Activated CD4-positive, alpha-beta memory T cell treated with anti-CD3 and anti-CD28 coated beads for 36 hours (primary cell): ENCODE measurements at regions not wholly inside any gene's neighbourhood (a gene's known extent, or its start where the extent isn't known, plus 50 kb on each side); places are given as distances from the start of the nearest gene placed in this dataset.

Experiments
- CTCF ChIA-PET: fragments of 350-600 bp; sonication (Branson Sonifier 250); formaldehyde crosslinking; loops from one replicate; lab custom pipeline; 2021; ENCODE audit warnings: antibody characterized with exemption, inconsistent platforms; lab: Charles Lee
- POLR2A ChIA-PET: fragments of 350-600 bp; sonication (Branson Sonifier 250); formaldehyde crosslinking; loops from one replicate; lab custom pipeline; 2021; ENCODE audit warnings: antibody characterized with exemption; lab: Charles Lee
- DNase-seq: peaks from one replicate; pipeline ENCODE4 v3.0.0-alpha.2; 2020
- H3K27ac Mint-ChIP-seq: one replicate; pipeline ENCODE4 v1.8.0; 2021; ENCODE audit warnings: mixed read lengths
- H3K27me3 Mint-ChIP-seq: one replicate; pipeline ENCODE4 v1.8.0; 2021; ENCODE audit warnings: mixed read lengths
- H3K36me3 Mint-ChIP-seq: one replicate; pipeline ENCODE4 v1.8.0; 2021; ENCODE audit warnings: mixed read lengths
- H3K4me1 Mint-ChIP-seq: one replicate; pipeline ENCODE4 v1.8.0; 2021; ENCODE audit warnings: low read depth, mixed read lengths
- H3K4me3 Mint-ChIP-seq: one replicate; pipeline ENCODE4 v1.8.0; 2021; ENCODE audit warnings: mild to moderate bottlenecking, mixed read lengths
- H3K9me3 Mint-ChIP-seq: one replicate; pipeline ENCODE4 v1.8.0; 2021; ENCODE audit warnings: mixed read lengths
- intact Hi-C: fragments of 100-400 bp; cut with micrococcal nuclease; formaldehyde crosslinking; loops from one replicate; pipeline ENCODE4 v1.15.1; 2023

DNA sequence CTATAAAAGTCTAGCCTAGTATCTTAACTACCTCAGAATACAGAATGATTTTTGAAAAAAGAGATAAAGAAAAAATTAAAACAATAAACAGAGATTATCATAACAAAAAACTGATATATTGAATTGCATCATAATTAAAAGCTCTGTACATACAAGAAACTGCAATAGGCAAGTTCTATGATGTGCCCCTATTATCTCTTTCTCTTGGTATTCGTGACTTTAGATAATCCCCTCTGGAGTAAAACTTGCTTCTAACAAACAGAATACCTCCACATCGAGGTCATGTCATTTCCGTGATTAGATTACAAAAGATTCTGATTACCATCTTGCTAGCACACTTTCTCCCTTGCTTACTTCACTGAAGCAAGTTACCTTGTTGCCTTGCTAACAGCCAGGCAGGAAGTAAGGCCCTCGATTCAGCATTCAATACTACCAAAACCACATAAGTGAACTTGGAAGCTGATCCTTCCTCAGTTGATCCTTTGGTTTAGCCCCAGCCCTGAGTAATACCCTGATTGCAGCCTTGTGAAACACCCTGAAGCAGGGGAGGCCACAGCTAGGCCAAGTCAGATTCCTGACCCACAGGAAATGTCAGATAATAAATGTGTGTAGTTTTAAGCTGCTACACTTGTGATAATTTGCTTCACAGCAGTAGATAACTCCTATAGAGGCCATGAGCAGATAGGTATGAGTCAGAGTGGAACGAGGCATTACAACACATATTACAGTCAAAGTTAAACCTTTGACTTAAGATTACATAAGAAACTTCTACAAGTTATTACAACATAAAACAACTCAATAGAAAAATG lies 53.7 kb upstream of the TMX4 start:
- Mint-ChIP-seq H3K4me1 (peaks cover 11% of the 10 kb centered on the region), H3K27me3 (no peaks in the 10 kb centered on the region), H3K27ac (peak overlapping the region; percentile 59), H3K36me3 (no peaks in the 10 kb centered on the region), H3K9me3 (no peaks in the 10 kb centered on the region), H3K4me3 (no peak overlapping the region)
- ChIA-PET POLR2A (no interaction called here), CTCF (interaction anchor here (1.0 kb wide), 1 partner anchor 136 kb away, joined by 3 read pairs; no protein-coding TSS in a partner anchor)
- intact Hi-C loops: no loop called here
- DNase-seq: peak; percentile 11

DNA sequence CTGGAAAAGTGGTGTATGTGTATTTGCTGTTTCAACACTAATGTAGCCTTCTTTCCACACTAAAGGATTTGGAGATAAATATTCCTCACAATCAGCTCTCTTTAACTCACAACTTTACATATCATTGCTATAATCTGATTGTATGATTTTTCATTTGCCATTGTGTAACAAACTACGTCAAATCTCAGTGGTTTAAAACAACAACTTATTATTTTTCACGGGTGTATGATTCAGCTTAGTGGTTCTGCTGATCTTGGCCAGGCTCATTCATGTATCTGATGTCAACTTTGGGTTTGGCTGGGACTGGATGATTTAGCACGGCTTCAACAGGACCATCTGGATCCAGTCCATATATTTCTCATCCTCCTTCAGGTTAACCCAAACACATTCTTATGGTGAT lies 55.4 kb upstream of the TMX4 start:
- peaks cover 11% of the 10 kb centered on the region for H3K4me1 Mint-ChIP-seq
- ChIA-PET CTCF (no interaction called here), POLR2A (no interaction called here)
- no peaks in the 10 kb centered on the region for H3K27me3 Mint-ChIP-seq
- H3K4me3 Mint-ChIP-seq: no peak overlapping the region
- H3K36me3 Mint-ChIP-seq: no peaks in the 10 kb centered on the region
- DNase-seq: no peak
- H3K27ac Mint-ChIP-seq: no peak overlapping the region
- no peaks in the 10 kb centered on the region for H3K9me3 Mint-ChIP-seq
- intact Hi-C loops: no loop called here

DNA sequence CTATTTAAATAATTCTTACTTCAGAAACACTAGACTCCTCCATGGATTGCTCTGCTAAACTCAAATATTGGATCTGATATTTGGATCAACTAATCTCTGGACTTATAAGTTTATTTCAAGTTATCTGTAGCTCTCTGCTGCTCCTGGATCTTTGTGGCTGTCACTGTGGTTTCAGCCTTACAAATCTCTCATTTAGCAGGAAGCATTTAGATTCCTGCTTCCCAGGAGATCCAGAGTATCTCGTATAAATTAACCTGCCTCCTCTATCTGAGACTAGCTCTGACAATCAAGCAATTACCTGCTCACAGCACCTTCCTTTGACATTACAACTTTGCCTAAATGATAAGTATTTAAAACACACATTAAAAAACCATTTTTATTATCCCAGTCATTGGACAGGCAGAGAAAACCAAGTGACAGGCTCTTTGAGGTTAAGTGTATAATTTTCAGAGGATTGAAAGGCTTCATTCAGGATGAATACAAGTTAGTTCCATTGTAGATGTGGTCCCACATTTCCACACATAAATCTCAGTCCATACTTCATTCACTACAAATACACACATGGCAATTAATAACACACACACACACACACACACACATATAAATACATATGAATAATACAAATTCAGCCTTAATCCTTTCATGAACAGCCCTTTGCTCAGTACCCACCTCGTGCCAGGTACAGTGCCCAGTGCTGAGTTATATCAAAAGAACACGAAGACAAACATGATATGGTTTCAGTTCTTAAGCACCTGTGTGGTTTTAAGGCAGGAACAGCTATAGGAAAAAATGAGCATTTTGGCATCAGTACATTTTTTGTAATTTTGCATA lies 55.5 kb upstream of the PLCB1 start:
- Mint-ChIP-seq H3K27me3 (no peaks in the 10 kb centered on the region), H3K27ac (no peak overlapping the region), H3K9me3 (no peaks in the 10 kb centered on the region), H3K4me1 (peaks cover 11% of the 10 kb centered on the region), H3K36me3 (no peaks in the 10 kb centered on the region), H3K4me3 (no peak overlapping the region)
- CTCF ChIA-PET: no interaction called here
- DNase-seq: no peak
- POLR2A ChIA-PET: no interaction called here
- intact Hi-C loops: no loop called here

DNA sequence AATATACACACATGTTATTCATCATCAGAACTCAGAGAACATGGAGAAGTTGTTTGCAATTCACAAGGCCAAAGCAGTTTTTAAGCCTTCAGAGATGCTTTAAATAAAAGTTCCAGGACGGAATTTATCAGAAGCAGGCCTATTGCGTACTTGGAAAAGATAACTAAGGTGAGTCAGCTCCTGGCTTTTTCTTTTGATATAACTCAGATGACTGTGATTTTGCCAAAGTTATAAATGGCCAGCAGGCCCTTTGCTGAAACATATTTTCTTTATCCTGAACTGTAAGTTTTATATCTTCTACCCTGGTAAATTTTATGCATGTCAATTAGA lies 55.0 kb upstream of the PLCB1 start:
- POLR2A ChIA-PET: no interaction called here
- H3K9me3 Mint-ChIP-seq: no peaks in the 10 kb centered on the region
- H3K27ac Mint-ChIP-seq: no peak overlapping the region
- no peak overlapping the region for H3K4me3 Mint-ChIP-seq
- H3K36me3 Mint-ChIP-seq: no peaks in the 10 kb centered on the region
- CTCF ChIA-PET: no interaction called here
- intact Hi-C loops: no loop called here
- DNase-seq: no peak
- H3K4me1 Mint-ChIP-seq: peaks cover 11% of the 10 kb centered on the region
- H3K27me3 Mint-ChIP-seq: no peaks in the 10 kb centered on the region

DNA sequence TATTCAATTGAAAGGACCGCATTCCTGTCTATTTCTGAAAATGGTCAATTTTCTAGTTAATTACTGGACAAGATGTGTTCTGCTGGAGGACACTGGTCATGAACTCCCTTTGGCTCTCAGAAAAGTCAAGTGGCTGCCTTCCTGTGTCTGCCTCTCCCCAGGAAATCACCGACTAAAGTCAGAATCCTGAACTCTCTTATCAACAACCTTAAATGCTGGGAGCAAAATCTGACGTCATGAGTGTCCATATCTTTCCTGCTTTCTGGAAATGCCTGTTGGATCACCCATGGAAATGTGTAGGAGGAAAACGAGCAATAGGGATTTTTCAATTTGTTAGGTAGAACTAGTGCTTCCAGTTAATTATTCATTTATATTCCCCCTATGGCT lies 53.5 kb upstream of the PLCB1 start:
- DNase-seq: no peak
- intact Hi-C loops: no loop called here
- no peak overlapping the region for H3K27ac Mint-ChIP-seq
- H3K36me3 Mint-ChIP-seq: no peaks in the 10 kb centered on the region
- H3K4me3 Mint-ChIP-seq: no peak overlapping the region
- peaks cover 3% of the 10 kb centered on the region for H3K4me1 Mint-ChIP-seq
- CTCF ChIA-PET: no interaction called here
- H3K9me3 Mint-ChIP-seq: no peaks in the 10 kb centered on the region
- POLR2A ChIA-PET: no interaction called here
- no peaks in the 10 kb centered on the region for H3K27me3 Mint-ChIP-seq

DNA sequence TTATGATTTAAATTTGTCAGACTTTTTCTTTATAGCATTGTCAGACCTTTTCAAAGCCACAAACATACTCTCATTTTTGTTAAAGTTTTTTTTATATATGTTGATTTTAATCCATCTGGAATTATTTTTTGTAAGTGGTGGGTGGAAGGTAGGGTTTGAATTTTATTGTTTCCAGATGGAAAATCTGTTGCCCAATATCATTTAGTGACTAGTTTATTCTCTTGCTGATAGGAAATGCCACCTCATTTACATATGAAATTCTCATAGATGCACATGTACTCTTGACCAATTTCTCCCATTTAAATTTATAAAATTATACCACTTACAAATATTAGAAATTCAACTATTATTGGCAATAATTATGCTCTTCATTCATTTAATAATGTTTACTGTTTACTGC lies 52.1 kb upstream of the PLCB1 start:
- intact Hi-C loops: no loop called here
- Mint-ChIP-seq H3K27me3 (no peaks in the 10 kb centered on the region), H3K4me1 (no peaks in the 10 kb centered on the region), H3K27ac (no peak overlapping the region), H3K36me3 (no peaks in the 10 kb centered on the region), H3K4me3 (no peak overlapping the region), H3K9me3 (no peaks in the 10 kb centered on the region)
- ChIA-PET CTCF (interaction anchor here (0.6 kb wide), 1 partner anchor 242 kb away, joined by 3 read pairs; no protein-coding TSS in a partner anchor), POLR2A (no interaction called here)
- DNase-seq: no peak

DNA sequence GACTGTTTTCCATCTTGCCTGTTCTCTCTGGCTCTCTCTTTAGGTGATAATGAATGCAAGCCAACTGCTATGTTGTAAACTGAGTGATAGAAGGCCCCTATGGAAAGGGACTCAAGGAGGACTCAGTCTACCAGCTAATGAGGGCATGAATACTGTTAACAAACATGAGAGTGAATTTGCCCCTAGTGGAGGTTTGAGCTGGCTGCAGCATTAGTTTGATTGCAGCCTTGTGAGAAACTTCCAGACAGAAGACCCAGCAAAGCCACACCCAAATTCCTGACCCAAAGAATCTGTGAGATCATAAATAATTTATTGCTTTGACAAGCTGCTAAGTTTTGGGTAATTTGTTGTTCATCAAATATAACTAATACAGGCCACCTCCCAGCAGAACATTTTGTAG lies 50.0 kb upstream of the PLCB1 start:
- H3K4me3 Mint-ChIP-seq: no peak overlapping the region
- no peaks in the 10 kb centered on the region for H3K9me3 Mint-ChIP-seq
- no peaks in the 10 kb centered on the region for H3K36me3 Mint-ChIP-seq
- H3K27me3 Mint-ChIP-seq: no peaks in the 10 kb centered on the region
- H3K4me1 Mint-ChIP-seq: no peaks in the 10 kb centered on the region
- no peak for DNase-seq
- POLR2A ChIA-PET: no interaction called here
- intact Hi-C loops: no loop called here
- H3K27ac Mint-ChIP-seq: no peak overlapping the region
- CTCF ChIA-PET: interaction anchor here (0.8 to 1.0 kb wide), 2 partner anchors 16 to 19 kb away, joined by 4 to 5 read pairs; no protein-coding TSS in a partner anchor
